ENCODE measurements at regions not wholly inside any gene's neighbourhood (a gene's known extent, or its start where the extent isn't known, plus 50 kb on each side); places are given as distances from the start of the nearest gene placed in this dataset.

DNA sequence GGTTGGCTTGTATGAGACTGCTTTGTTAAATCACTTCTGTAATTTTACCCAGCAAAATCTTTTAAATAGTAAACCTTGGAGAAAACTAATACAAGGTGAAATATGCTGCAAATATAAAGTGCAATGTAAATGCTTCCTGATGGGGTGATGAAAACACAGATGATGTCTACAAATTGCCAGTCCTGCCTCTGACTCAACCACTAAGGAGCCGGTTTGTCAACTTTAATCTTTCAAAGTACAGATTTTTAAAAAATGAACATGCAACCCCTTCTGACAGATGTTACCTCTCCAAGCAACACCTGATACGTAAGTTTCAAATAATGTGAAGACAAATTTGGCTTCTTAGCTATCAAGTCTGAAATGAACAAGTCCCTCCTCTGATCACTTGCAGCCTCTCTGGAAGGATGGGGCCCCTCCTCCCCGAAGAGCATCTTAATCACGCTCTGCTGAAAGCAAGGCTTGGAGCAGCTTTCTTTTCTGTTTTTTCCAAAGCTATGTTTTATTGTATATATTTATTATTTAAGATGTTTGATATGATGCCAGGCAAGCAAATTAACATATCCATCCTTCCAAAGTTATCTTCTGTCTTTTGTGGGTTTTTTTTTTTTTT, 196.0 kb downstream of the MYLK4 start:
- H2BK15ac ChIP-seq (ENCODE audit: low read length), result no peak overlapping the region
- no peaks in the 10 kb centered on the region for H3K36me3 ChIP-seq (replicated peaks in 1 of 2; ENCODE audit: control insufficient read depth in 2 of 2, insufficient read depth in 2 of 2, low read length in 2 of 2)
- H3K4ac ChIP-seq (ENCODE audit: low read length), result no peak overlapping the region
- H4K8ac ChIP-seq (ENCODE audit: low read depth, low read length), result no peak overlapping the region
- H3K4me1 ChIP-seq (ENCODE audit: control insufficient read depth in 2 of 2, insufficient read depth in 1 of 2, low read depth in 1 of 2, low read length in 2 of 2), result peaks cover 3 to 10% of the 10 kb centered on the region in 2 donors
- H2AK5ac ChIP-seq (ENCODE audit: low read depth, low read length), result no peak overlapping the region
- no peak overlapping the region for H3K4me2 ChIP-seq (ENCODE audit: insufficient read depth, low read length, poor library complexity, severe bottlenecking)
- H2AFZ ChIP-seq (ENCODE audit: low read length), result no peak overlapping the region
- H3K27me3 ChIP-seq (ENCODE audit: control insufficient read depth in 3 of 3, insufficient read depth in 3 of 3, low read depth in 1 of 3, low read length in 3 of 3), result no peaks in the 10 kb centered on the region
- no peak overlapping the region for H3K9ac ChIP-seq (ENCODE audit: low read depth, low read length, poor library complexity)
- H3K9me3 ChIP-seq (replicated peaks in 1 of 2; ENCODE audit: control insufficient read depth in 2 of 2, insufficient read depth in 1 of 2, low read depth in 1 of 2, low read length in 2 of 2), result no peaks in the 10 kb centered on the region
- H3K79me1 ChIP-seq (ENCODE audit: low read depth, low read length), result no peaks in the 10 kb centered on the region
- H3K27ac ChIP-seq (replicated peaks; ENCODE audit: low read length), result no peak overlapping the region
- no peak overlapping the region for H3K14ac ChIP-seq (ENCODE audit: low read length)
- no peak overlapping the region for H3K23ac ChIP-seq (ENCODE audit: low read depth, low read length, poor library complexity)
- no peak overlapping the region for H4K91ac ChIP-seq (ENCODE audit: low read depth, low read length, poor library complexity)
- H2BK12ac ChIP-seq (ENCODE audit: low read length), result no peak overlapping the region
- no peak overlapping the region for H3K18ac ChIP-seq (ENCODE audit: low read length)
- no CpG with 5 or more reads among the region's 4 CpGs for WGBS, 2 donors (ENCODE audit: extremely low coverage in 2 of 2, insufficient read length in 2 of 2, insufficient replicate concordance in 1 of 2)
- DNase-seq (ENCODE audit: low spot score), result no peak
- H2BK5ac ChIP-seq (ENCODE audit: low read length), result no peak overlapping the region
- H2BK120ac ChIP-seq (ENCODE audit: low read depth, low read length), result no peak overlapping the region
- H3K4me3 ChIP-seq (ENCODE audit: low read length in 2 of 2), result no peak overlapping the region

DNA sequence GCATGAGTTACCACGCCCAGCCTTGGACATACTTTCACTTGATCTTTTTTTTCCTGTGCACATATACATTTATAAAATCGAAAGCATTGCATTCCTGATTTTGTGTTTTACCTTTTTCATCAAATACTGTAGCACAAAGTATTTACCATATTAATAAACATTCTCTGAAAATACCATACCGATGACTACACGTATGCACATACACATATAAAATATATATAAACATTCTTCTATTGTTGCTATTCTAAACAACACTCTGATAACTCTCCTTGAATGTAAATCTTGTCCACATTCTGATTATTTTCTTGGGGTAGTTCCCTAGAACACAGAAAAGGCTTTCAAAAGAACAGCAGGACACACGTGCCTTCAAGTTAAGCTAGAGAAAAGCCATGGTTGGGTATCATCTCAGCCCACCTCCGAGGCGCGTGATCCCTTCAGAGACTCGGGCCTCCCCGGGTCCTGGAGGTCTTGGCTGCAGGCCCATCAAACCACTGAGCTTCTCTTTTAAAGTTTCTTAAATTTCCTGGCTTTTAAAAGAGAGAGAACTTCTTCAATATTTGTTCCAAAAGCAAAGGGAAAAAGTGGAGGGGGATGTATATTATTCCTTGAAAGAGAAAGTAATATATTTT, 198.1 kb downstream of the MYLK4 start:
- H3K4me2 ChIP-seq (ENCODE audit: insufficient read depth, low read length, poor library complexity, severe bottlenecking), result no peak overlapping the region
- no peak overlapping the region for H3K4ac ChIP-seq (ENCODE audit: low read length)
- no peaks in the 10 kb centered on the region for H3K9me3 ChIP-seq (replicated peaks in 1 of 2; ENCODE audit: control insufficient read depth in 2 of 2, insufficient read depth in 1 of 2, low read depth in 1 of 2, low read length in 2 of 2)
- no peak overlapping the region for H3K27ac ChIP-seq (replicated peaks; ENCODE audit: low read length)
- H3K79me1 ChIP-seq (ENCODE audit: low read depth, low read length), result no peaks in the 10 kb centered on the region
- no peak for DNase-seq (ENCODE audit: low spot score)
- H3K36me3 ChIP-seq (replicated peaks in 1 of 2; ENCODE audit: control insufficient read depth in 2 of 2, insufficient read depth in 2 of 2, low read length in 2 of 2), result no peaks in the 10 kb centered on the region
- no peak overlapping the region for H3K14ac ChIP-seq (ENCODE audit: low read length)
- H3K4me1 ChIP-seq (ENCODE audit: control insufficient read depth in 2 of 2, insufficient read depth in 1 of 2, low read depth in 1 of 2, low read length in 2 of 2), result no peaks in the 10 kb centered on the region
- no peaks in the 10 kb centered on the region for H3K27me3 ChIP-seq (ENCODE audit: control insufficient read depth in 3 of 3, insufficient read depth in 3 of 3, low read depth in 1 of 3, low read length in 3 of 3)
- no peak overlapping the region for H2BK5ac ChIP-seq (ENCODE audit: low read length)
- H3K4me3 ChIP-seq (ENCODE audit: low read length in 2 of 2), result no peak overlapping the region
- H2BK12ac ChIP-seq (ENCODE audit: low read length), result no peak overlapping the region
- no peak overlapping the region for H2AFZ ChIP-seq (ENCODE audit: low read length)
- no peak overlapping the region for H2BK15ac ChIP-seq (ENCODE audit: low read length)
- H2AK5ac ChIP-seq (ENCODE audit: low read depth, low read length), result no peak overlapping the region
- no peak overlapping the region for H4K8ac ChIP-seq (ENCODE audit: low read depth, low read length)
- no peak overlapping the region for H2BK120ac ChIP-seq (ENCODE audit: low read depth, low read length)
- no peak overlapping the region for H4K91ac ChIP-seq (ENCODE audit: low read depth, low read length, poor library complexity)
- WGBS, 2 donors (ENCODE audit: extremely low coverage in 2 of 2, insufficient read length in 2 of 2, insufficient replicate concordance in 1 of 2), result 100% methylated on average over 1 of the region's 10 CpGs; no CpG with 5 or more reads in 1 of the 2 donors
- no peak overlapping the region for H3K23ac ChIP-seq (ENCODE audit: low read depth, low read length, poor library complexity)
- no peak overlapping the region for H3K9ac ChIP-seq (ENCODE audit: low read depth, low read length, poor library complexity)
- H3K18ac ChIP-seq (ENCODE audit: low read length), result no peak overlapping the region

DNA sequence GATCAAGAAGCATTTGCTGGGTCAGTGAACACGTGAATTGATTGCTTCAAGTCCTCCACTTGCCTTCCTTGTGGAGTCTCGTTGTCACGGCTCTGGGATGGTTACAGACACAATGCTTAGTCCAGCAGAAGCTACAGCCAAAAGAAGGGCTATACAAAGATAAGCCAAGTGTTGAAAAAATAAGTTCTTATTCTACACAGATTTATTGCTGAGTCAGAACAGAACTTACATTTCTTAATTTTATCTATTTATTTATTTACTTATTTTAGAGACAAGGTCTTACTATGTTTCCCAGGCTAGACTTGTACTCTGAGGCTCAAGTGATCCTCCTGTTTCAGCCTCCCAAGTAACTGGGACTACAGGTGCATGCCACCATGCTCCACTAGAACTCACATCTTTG, 199.0 kb downstream of the MYLK4 start:
- Histone ChIP-seq H3K27ac (replicated peaks; ENCODE audit: low read length) (no peak overlapping the region), H3K36me3 (replicated peaks in 1 of 2; ENCODE audit: control insufficient read depth in 2 of 2, insufficient read depth in 2 of 2, low read length in 2 of 2) (no peaks in the 10 kb centered on the region), H2BK15ac (ENCODE audit: low read length) (no peak overlapping the region), H2BK5ac (ENCODE audit: low read length) (no peak overlapping the region), H3K18ac (ENCODE audit: low read length) (no peak overlapping the region), H3K27me3 (ENCODE audit: control insufficient read depth in 3 of 3, insufficient read depth in 3 of 3, low read depth in 1 of 3, low read length in 3 of 3) (no peaks in the 10 kb centered on the region), H3K23ac (ENCODE audit: low read depth, low read length, poor library complexity) (no peak overlapping the region), H3K4me2 (ENCODE audit: insufficient read depth, low read length, poor library complexity, severe bottlenecking) (no peak overlapping the region), H3K9me3 (replicated peaks in 1 of 2; ENCODE audit: control insufficient read depth in 2 of 2, insufficient read depth in 1 of 2, low read depth in 1 of 2, low read length in 2 of 2) (no peaks in the 10 kb centered on the region), H3K14ac (ENCODE audit: low read length) (no peak overlapping the region), H2AFZ (ENCODE audit: low read length) (no peak overlapping the region), H2AK5ac (ENCODE audit: low read depth, low read length) (no peak overlapping the region), H3K4ac (ENCODE audit: low read length) (no peak overlapping the region), H3K4me3 (ENCODE audit: low read length in 2 of 2) (no peak overlapping the region), H2BK12ac (ENCODE audit: low read length) (no peak overlapping the region), H3K79me1 (ENCODE audit: low read depth, low read length) (no peaks in the 10 kb centered on the region), H4K91ac (ENCODE audit: low read depth, low read length, poor library complexity) (no peak overlapping the region), H4K8ac (ENCODE audit: low read depth, low read length) (no peak overlapping the region), H3K9ac (ENCODE audit: low read depth, low read length, poor library complexity) (no peak overlapping the region), H3K4me1 (ENCODE audit: control insufficient read depth in 2 of 2, insufficient read depth in 1 of 2, low read depth in 1 of 2, low read length in 2 of 2) (no peaks in the 10 kb centered on the region), H2BK120ac (ENCODE audit: low read depth, low read length) (no peak overlapping the region)
- WGBS, 2 donors (ENCODE audit: extremely low coverage in 2 of 2, insufficient read length in 2 of 2, insufficient replicate concordance in 1 of 2), result no CpG with 5 or more reads among the region's 3 CpGs
- DNase-seq (ENCODE audit: low spot score), result no peak

DNA sequence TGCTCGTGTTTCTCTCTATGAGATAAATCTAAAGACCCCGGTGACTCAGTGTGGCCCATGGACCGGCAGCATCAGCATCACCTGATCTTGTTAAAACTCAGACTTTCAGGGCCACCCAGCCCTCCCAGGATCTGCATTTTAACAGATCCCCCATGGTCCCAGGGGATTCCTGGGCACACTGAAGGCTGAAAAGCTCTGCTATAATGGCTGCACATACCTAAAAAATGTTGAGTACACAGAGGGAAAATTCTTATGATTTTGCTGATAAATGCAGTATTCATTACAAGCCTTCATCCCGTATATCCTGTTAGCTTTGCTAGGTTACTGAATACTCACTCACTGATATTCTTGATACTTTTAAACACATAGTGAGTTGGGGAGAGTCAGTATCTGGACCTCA, 200.5 kb downstream of the MYLK4 start:
- H3K27me3 ChIP-seq (ENCODE audit: control insufficient read depth in 3 of 3, insufficient read depth in 3 of 3, low read depth in 1 of 3, low read length in 3 of 3), result no peaks in the 10 kb centered on the region
- H3K4me1 ChIP-seq (ENCODE audit: control insufficient read depth in 2 of 2, insufficient read depth in 1 of 2, low read depth in 1 of 2, low read length in 2 of 2), result no peaks in the 10 kb centered on the region
- DNase-seq (ENCODE audit: low spot score), result no peak
- H4K8ac ChIP-seq (ENCODE audit: low read depth, low read length), result no peak overlapping the region
- H3K4me2 ChIP-seq (ENCODE audit: insufficient read depth, low read length, poor library complexity, severe bottlenecking), result no peak overlapping the region
- H3K18ac ChIP-seq (ENCODE audit: low read length), result no peak overlapping the region
- no peak overlapping the region for H2BK120ac ChIP-seq (ENCODE audit: low read depth, low read length)
- no peak overlapping the region for H3K4ac ChIP-seq (ENCODE audit: low read length)
- WGBS, 2 donors (ENCODE audit: extremely low coverage in 2 of 2, insufficient read length in 2 of 2, insufficient replicate concordance in 1 of 2), result no CpG with 5 or more reads among the region's 4 CpGs
- no peak overlapping the region for H3K14ac ChIP-seq (ENCODE audit: low read length)
- no peaks in the 10 kb centered on the region for H3K9me3 ChIP-seq (replicated peaks in 1 of 2; ENCODE audit: control insufficient read depth in 2 of 2, insufficient read depth in 1 of 2, low read depth in 1 of 2, low read length in 2 of 2)
- H2AK5ac ChIP-seq (ENCODE audit: low read depth, low read length), result no peak overlapping the region
- no peak overlapping the region for H3K9ac ChIP-seq (ENCODE audit: low read depth, low read length, poor library complexity)
- no peaks in the 10 kb centered on the region for H3K36me3 ChIP-seq (replicated peaks in 1 of 2; ENCODE audit: control insufficient read depth in 2 of 2, insufficient read depth in 2 of 2, low read length in 2 of 2)
- no peak overlapping the region for H2BK5ac ChIP-seq (ENCODE audit: low read length)
- no peak overlapping the region for H2BK12ac ChIP-seq (ENCODE audit: low read length)
- no peaks in the 10 kb centered on the region for H3K79me1 ChIP-seq (ENCODE audit: low read depth, low read length)
- no peak overlapping the region for H3K27ac ChIP-seq (replicated peaks; ENCODE audit: low read length)
- H3K4me3 ChIP-seq (ENCODE audit: low read length in 2 of 2), result no peak overlapping the region
- no peak overlapping the region for H4K91ac ChIP-seq (ENCODE audit: low read depth, low read length, poor library complexity)
- no peak overlapping the region for H2AFZ ChIP-seq (ENCODE audit: low read length)
- no peak overlapping the region for H2BK15ac ChIP-seq (ENCODE audit: low read length)
- H3K23ac ChIP-seq (ENCODE audit: low read depth, low read length, poor library complexity), result no peak overlapping the region
